Colonic mucosa (tissue), 4 donors: ENCODE measurements at regions not wholly inside any gene's neighbourhood (a gene's known extent, or its start where the extent isn't known, plus 50 kb on each side); places are given as distances from the start of the nearest gene placed in this dataset.

Experiments used
- DNase-seq: peaks from one replicate; pipeline ENCODE4 v3.0.0-alpha.2; 2020
- H3K27ac ChIP-seq: fragments of 200-600 bp; one replicate; pipeline ENCODE4 v1.8.0; 2021
- H3K27me3 ChIP-seq: fragments of 200-600 bp; one replicate; pipeline ENCODE4 v1.8.0; 2021
- H3K36me3 ChIP-seq: fragments of 200-600 bp; one replicate; pipeline ENCODE4 v1.8.0; 2021
- H3K4me1 ChIP-seq: fragments of 200-600 bp; one replicate; pipeline ENCODE4 v1.8.0; 2021; ENCODE audit warnings: mild to moderate bottlenecking
- H3K4me3 ChIP-seq: fragments of 200-600 bp; one replicate; pipeline ENCODE4 v1.8.0; 2021
- H3K9ac ChIP-seq, 2 donors: one replicate each; pipeline ENCODE4 v1.7.0; 2013; ENCODE audit warnings: control low read depth in 2 of 2, low read depth in 2 of 2, low read length in 2 of 2
- H3K9me3 ChIP-seq: fragments of 200-600 bp; one replicate; pipeline ENCODE4 v1.8.0; 2021
- CTCF ChIP-seq: fragments of 200-600 bp; IDR thresholded peaks from one replicate; pipeline ENCODE4 v1.8.0; 2022; ENCODE audit warnings: antibody characterized with exemption, mild to moderate bottlenecking
- intact Hi-C: fragments of 100-400 bp; cut with DNase I; formaldehyde crosslinking; loops from one replicate; pipeline ENCODE4 v1.14.1; 2022
- donor health status: healthy.
- donor health status: DM: no; HTN: no; CAD: no.
- donor health status: DM: no; HTN: no; CAD: no.

GRCh38 chr7:32241636-32242035, 171.4 kb upstream of the PDE1C start:
- intact Hi-C loops: no loop called here
- Histone ChIP-seq H3K9me3 (no peaks in the 10 kb centered on the region), H3K27me3 (no peaks in the 10 kb centered on the region), H3K36me3 (no peaks in the 10 kb centered on the region), H3K4me1 (no peaks in the 10 kb centered on the region), H3K9ac (no peak overlapping the region), H3K27ac (no peak overlapping the region), H3K4me3 (no peak overlapping the region)
- DNase-seq: no peak
- TF ChIP-seq CTCF: no peak

- Histone ChIP-seq H3K27ac (no peak overlapping the region), H3K9me3 (no peaks in the 10 kb centered on the region), H3K4me1 (no peaks in the 10 kb centered on the region), H3K27me3 (no peaks in the 10 kb centered on the region), H3K4me3 (no peak overlapping the region), H3K9ac (no peak overlapping the region), H3K36me3 (no peaks in the 10 kb centered on the region)
- no peak for DNase-seq
- intact Hi-C loops: no loop called here
- no peak for TF ChIP-seq CTCF
Observed at GRCh38 chr7:32239764-32240163, 169.6 kb upstream of the PDE1C start.

GRCh38 chr7:32228601-32229000, 158.4 kb upstream of the PDE1C start:
- TF ChIP-seq CTCF: no peak
- H3K4me3 ChIP-seq: no peak overlapping the region
- DNase-seq: no peak
- intact Hi-C loops: no loop called here
- H3K36me3 ChIP-seq: no peaks in the 10 kb centered on the region
- H3K27me3 ChIP-seq: no peaks in the 10 kb centered on the region
- no peak overlapping the region for H3K9ac ChIP-seq
- no peak overlapping the region for H3K27ac ChIP-seq
- no peaks in the 10 kb centered on the region for H3K4me1 ChIP-seq
- no peaks in the 10 kb centered on the region for H3K9me3 ChIP-seq

GRCh38 chr7:32227746-32228145, 157.5 kb upstream of the PDE1C start:
- Histone ChIP-seq H3K4me1 (no peaks in the 10 kb centered on the region), H3K27me3 (no peaks in the 10 kb centered on the region), H3K27ac (no peak overlapping the region), H3K9me3 (no peaks in the 10 kb centered on the region), H3K4me3 (no peak overlapping the region), H3K9ac (no peak overlapping the region), H3K36me3 (no peaks in the 10 kb centered on the region)
- TF ChIP-seq CTCF: no peak
- no peak for DNase-seq
- intact Hi-C loops: no loop called here

- H3K4me1 ChIP-seq: no peaks in the 10 kb centered on the region
- no peak overlapping the region for H3K9ac ChIP-seq
- intact Hi-C loops: no loop called here
- no peaks in the 10 kb centered on the region for H3K36me3 ChIP-seq
- no peaks in the 10 kb centered on the region for H3K9me3 ChIP-seq
- DNase-seq: no peak
- TF ChIP-seq CTCF: no peak
- H3K27ac ChIP-seq: no peak overlapping the region
- H3K27me3 ChIP-seq: no peaks in the 10 kb centered on the region
- H3K4me3 ChIP-seq: no peak overlapping the region
Observed at GRCh38 chr7:32224276-32224675, 154.1 kb upstream of the PDE1C start.

GRCh38 chr7:32223721-32224120, 153.5 kb upstream of the PDE1C start:
- Histone ChIP-seq H3K9me3 (no peaks in the 10 kb centered on the region), H3K27me3 (no peaks in the 10 kb centered on the region), H3K4me3 (no peak overlapping the region), H3K4me1 (no peaks in the 10 kb centered on the region), H3K36me3 (no peaks in the 10 kb centered on the region), H3K9ac (no peak overlapping the region), H3K27ac (no peak overlapping the region)
- DNase-seq: no peak
- intact Hi-C loops: no loop called here
- TF ChIP-seq CTCF: no peak
